ENCODE measurements at regions not wholly inside any gene's neighbourhood (a gene's known extent, or its start where the extent isn't known, plus 50 kb on each side); places are given as distances from the start of the nearest gene placed in this dataset.

DNA sequence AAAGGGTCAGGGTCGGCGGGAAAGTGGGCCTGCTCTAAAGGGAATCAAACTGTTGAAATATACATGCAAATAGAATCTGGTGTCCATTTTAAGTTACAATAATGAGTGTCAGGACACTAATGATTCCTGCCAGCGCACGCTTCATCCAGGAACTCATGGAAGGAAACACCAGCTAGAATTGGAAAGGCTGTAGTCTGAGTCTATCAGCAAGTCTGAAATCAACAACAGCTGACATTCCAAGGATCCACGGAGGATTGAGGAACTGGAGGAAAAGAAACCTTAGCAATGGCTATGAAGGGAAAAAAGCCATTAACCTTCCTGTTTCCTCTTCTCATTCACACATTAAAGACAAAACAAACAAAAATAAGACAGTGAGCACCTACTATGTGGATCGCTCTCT, 1063.1 kb downstream of the NTRK3 start:
- POLR2A ChIA-PET = no interaction called here
- CTCF ChIA-PET = no interaction called here
- no peak overlapping the region for H3K27ac ChIP-seq (ENCODE audit: low read length)
- in situ Hi-C loops (cut with HindIII; ENCODE audit: low pct_unique_long_range_greater_than_20kb, low sequenced_read_pairs) (no loop called here), intact Hi-C loops (cut with micrococcal nuclease; ENCODE audit: unreplicated experiment) (no loop called here)
- H3K27me3 ChIP-seq (ENCODE audit: control insufficient read depth, insufficient read depth, low read length) = no peaks in the 10 kb centered on the region
- no peak overlapping the region for H3K4me3 ChIP-seq (ENCODE audit: low read depth in 2 of 2, low read length in 2 of 2)
- DNase-seq (ENCODE audit: low read depth, low spot score) = no peak
- ATAC-seq = no peak
- TF ChIP-seq, protein P1, sequence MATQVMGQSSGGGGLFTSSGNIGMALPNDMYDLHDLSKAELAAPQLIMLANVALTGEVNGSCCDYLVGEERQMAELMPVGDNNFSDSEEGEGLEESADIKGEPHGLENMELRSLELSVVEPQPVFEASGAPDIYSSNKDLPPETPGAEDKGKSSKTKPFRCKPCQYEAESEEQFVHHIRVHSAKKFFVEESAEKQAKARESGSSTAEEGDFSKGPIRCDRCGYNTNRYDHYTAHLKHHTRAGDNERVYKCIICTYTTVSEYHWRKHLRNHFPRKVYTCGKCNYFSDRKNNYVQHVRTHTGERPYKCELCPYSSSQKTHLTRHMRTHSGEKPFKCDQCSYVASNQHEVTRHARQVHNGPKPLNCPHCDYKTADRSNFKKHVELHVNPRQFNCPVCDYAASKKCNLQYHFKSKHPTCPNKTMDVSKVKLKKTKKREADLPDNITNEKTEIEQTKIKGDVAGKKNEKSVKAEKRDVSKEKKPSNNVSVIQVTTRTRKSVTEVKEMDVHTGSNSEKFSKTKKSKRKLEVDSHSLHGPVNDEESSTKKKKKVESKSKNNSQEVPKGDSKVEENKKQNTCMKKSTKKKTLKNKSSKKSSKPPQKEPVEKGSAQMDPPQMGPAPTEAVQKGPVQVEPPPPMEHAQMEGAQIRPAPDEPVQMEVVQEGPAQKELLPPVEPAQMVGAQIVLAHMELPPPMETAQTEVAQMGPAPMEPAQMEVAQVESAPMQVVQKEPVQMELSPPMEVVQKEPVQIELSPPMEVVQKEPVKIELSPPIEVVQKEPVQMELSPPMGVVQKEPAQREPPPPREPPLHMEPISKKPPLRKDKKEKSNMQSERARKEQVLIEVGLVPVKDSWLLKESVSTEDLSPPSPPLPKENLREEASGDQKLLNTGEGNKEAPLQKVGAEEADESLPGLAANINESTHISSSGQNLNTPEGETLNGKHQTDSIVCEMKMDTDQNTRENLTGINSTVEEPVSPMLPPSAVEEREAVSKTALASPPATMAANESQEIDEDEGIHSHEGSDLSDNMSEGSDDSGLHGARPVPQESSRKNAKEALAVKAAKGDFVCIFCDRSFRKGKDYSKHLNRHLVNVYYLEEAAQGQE (IDR thresholded peaks at IDR 0.05; ENCODE audit: insufficient read depth in 1 of 2, low read depth in 2 of 2, low read length in 1 of 2) = no peak
- TF ChIP-seq SIN3A (IDR thresholded peaks at IDR 0.05; ENCODE audit: borderline replicate concordance, insufficient read depth, low read depth, low read length) (no peak), TCF7L2 (IDR thresholded peaks at IDR 0.05; ENCODE audit: low read depth, low read length) (no peak), POLR2AphosphoS5 (IDR thresholded peaks at IDR 0.05; ENCODE audit: low read depth, low read length) (no peak)
- TF ChIP-seq, protein P2, sequence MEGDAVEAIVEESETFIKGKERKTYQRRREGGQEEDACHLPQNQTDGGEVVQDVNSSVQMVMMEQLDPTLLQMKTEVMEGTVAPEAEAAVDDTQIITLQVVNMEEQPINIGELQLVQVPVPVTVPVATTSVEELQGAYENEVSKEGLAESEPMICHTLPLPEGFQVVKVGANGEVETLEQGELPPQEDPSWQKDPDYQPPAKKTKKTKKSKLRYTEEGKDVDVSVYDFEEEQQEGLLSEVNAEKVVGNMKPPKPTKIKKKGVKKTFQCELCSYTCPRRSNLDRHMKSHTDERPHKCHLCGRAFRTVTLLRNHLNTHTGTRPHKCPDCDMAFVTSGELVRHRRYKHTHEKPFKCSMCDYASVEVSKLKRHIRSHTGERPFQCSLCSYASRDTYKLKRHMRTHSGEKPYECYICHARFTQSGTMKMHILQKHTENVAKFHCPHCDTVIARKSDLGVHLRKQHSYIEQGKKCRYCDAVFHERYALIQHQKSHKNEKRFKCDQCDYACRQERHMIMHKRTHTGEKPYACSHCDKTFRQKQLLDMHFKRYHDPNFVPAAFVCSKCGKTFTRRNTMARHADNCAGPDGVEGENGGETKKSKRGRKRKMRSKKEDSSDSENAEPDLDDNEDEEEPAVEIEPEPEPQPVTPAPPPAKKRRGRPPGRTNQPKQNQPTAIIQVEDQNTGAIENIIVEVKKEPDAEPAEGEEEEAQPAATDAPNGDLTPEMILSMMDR (IDR thresholded peaks at IDR 0.05) = no peak
- no TSS peak for BruUV-seq (replicated peaks)
- H3K9me3 ChIP-seq (ENCODE audit: control insufficient read depth, insufficient read depth, low read depth, low read length) = no peaks in the 10 kb centered on the region
- no peaks in the 10 kb centered on the region for H3K36me3 ChIP-seq (ENCODE audit: control insufficient read depth, insufficient read depth, low read length)
- no peaks in the 10 kb centered on the region for H3K4me1 ChIP-seq (ENCODE audit: control insufficient read depth, insufficient read depth, low read length)

DNA sequence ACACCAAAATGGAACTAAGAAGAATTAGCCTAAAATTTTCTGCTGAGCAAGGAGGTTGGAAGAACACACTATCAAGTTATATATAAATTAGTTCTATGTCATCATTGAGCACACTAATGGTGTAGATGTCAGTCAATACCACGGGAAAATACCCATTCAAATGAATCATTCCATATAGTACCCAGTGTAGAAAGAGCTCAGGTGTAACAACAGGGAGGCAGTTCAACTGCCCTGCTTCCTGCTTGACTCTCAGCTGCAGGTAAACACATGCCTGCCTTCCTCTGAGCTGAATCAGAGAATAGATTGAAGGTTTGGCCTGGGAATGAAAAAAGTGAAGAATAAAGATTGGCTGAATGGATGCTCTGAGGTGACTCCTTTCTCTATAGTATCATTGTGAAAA, 1088.0 kb downstream of the AGBL1 start:
- in situ Hi-C loops (cut with HindIII; ENCODE audit: low pct_unique_long_range_greater_than_20kb, low sequenced_read_pairs) = no loop called here
- no peaks in the 10 kb centered on the region for H3K4me1 ChIP-seq (ENCODE audit: control insufficient read depth, insufficient read depth, low read length)
- H3K27me3 ChIP-seq (ENCODE audit: control insufficient read depth, insufficient read depth, low read length) = no peaks in the 10 kb centered on the region
- CTCF ChIA-PET = no interaction called here
- no TSS peak for BruUV-seq (replicated peaks)
- H3K4me3 ChIP-seq (ENCODE audit: low read depth in 2 of 2, low read length in 2 of 2) = no peak overlapping the region
- no peak for ATAC-seq
- no peaks in the 10 kb centered on the region for H3K36me3 ChIP-seq (ENCODE audit: control insufficient read depth, insufficient read depth, low read length)
- no peak for DNase-seq (ENCODE audit: low read depth, low spot score)
- H3K9me3 ChIP-seq (ENCODE audit: control insufficient read depth, insufficient read depth, low read depth, low read length) = no peaks in the 10 kb centered on the region
- TF ChIP-seq POLR2AphosphoS5 (IDR thresholded peaks at IDR 0.05; ENCODE audit: low read depth, low read length) (no peak), SIN3A (IDR thresholded peaks at IDR 0.05; ENCODE audit: borderline replicate concordance, insufficient read depth, low read depth, low read length) (no peak), TCF7L2 (IDR thresholded peaks at IDR 0.05; ENCODE audit: low read depth, low read length) (no peak)
- TF ChIP-seq, protein P2 (IDR thresholded peaks at IDR 0.05) = no peak
- TF ChIP-seq, protein P1 (IDR thresholded peaks at IDR 0.05; ENCODE audit: insufficient read depth in 1 of 2, low read depth in 2 of 2, low read length in 1 of 2) = no peak
- POLR2A ChIA-PET = no interaction called here
- intact Hi-C loops (cut with micrococcal nuclease; ENCODE audit: unreplicated experiment) = no loop called here
- no peak overlapping the region for H3K27ac ChIP-seq (ENCODE audit: low read length)
